ENCODE measurements at regions not wholly inside any gene's neighbourhood (a gene's known extent, or its start where the extent isn't known, plus 50 kb on each side); places are given as distances from the start of the nearest gene placed in this dataset.
"Not testable (repeated sequence)": the region's sequence is repeated elsewhere in the genome, so short reads cannot be mapped to it uniquely, and the experiment has no call there.

GRCh38 chr3:72660270-72661114 is 187.8 kb downstream of the SHQ1 start:
- no peak for DNase-seq

- no peak for DNase-seq
Measured at GRCh38 chr3:72659596-72659995, 188.6 kb downstream of the SHQ1 start.

- no peak for DNase-seq
Measured at GRCh38 chr3:72659188-72659587, 189.1 kb downstream of the SHQ1 start.

- DNase-seq: no peak
Measured at GRCh38 chr3:72658466-72659100, 189.7 kb downstream of the SHQ1 start.

- no peak for DNase-seq
Measured at GRCh38 chr3:72657666-72658065, 190.6 kb downstream of the SHQ1 start.

GRCh38 chr3:72655723-72656122 is 192.5 kb downstream of the SHQ1 start:
- DNase-seq: no peak

- no peak for DNase-seq
Measured at GRCh38 chr3:72655131-72655551, 193.1 kb downstream of the SHQ1 start.

GRCh38 chr3:72652395-72652794 is 195.8 kb downstream of the SHQ1 start:
- no peak for DNase-seq

- DNase-seq: no peak
Measured at GRCh38 chr3:72651498-72651897, 196.7 kb downstream of the SHQ1 start.

GRCh38 chr3:72646263-72646662 is 202.0 kb downstream of the SHQ1 start:
- no peak for DNase-seq

GRCh38 chr3:72643635-72644034 is 204.6 kb downstream of the SHQ1 start:
- not testable (repeated sequence) for DNase-seq

GRCh38 chr3:72641684-72642083 is 206.6 kb downstream of the SHQ1 start:
- no peak for DNase-seq

- no peak for DNase-seq
Measured at GRCh38 chr3:72641072-72641471, 207.2 kb downstream of the SHQ1 start.

GRCh38 chr3:72636969-72637597 is 211.2 kb downstream of the SHQ1 start:
- DNase-seq: no peak

GRCh38 chr3:72635551-72635950 is 212.7 kb downstream of the SHQ1 start:
- no peak for DNase-seq

GRCh38 chr3:72634128-72634527 is 214.1 kb downstream of the SHQ1 start:
- no peak for DNase-seq

- DNase-seq: no peak
Measured at GRCh38 chr3:72633534-72633933, 214.7 kb downstream of the SHQ1 start.

GRCh38 chr3:72633121-72633520 is 215.1 kb downstream of the SHQ1 start:
- DNase-seq: no peak

- no peak for DNase-seq
Measured at GRCh38 chr3:72632129-72632528, 216.1 kb downstream of the SHQ1 start.

- DNase-seq: no peak
Measured at GRCh38 chr3:72630969-72631344, 217.3 kb downstream of the SHQ1 start.

- DNase-seq: no peak
Measured at GRCh38 chr3:72630327-72630968, 217.8 kb downstream of the SHQ1 start.

GRCh38 chr3:72629191-72629631 is 219.0 kb downstream of the SHQ1 start:
- DNase-seq: no peak

GRCh38 chr3:72628065-72628464 is 220.2 kb downstream of the SHQ1 start:
- DNase-seq: no peak
